HepG2 (cell line): ENCODE measurements at regions not wholly inside any gene's neighbourhood (a gene's known extent, or its start where the extent isn't known, plus 50 kb on each side); places are given as distances from the start of the nearest gene placed in this dataset.
A peak's percentile ranks its signal among the peaks of the same experiment; 100 is the strongest.

Experiments
- ATAC-seq: fragments of 200-7000 bp; cut with Tn5 transposase; 3 replicates; pipeline ENCODE4 v1.9.1; 2020; ENCODE audit warnings: mild to moderate bottlenecking, moderate library complexity
- BruUV-seq: library from RNA; stranded (reverse); fragments of 400-500 nt; replicated peaks from 2 replicates; lab custom pipeline; 2021; lab: Mats Ljungman, UMichigan
- CTCF ChIA-PET: fragments of 300-600 bp; formaldehyde crosslinking; extraction: SDS; loops from one replicate; lab custom pipeline; 2021; ENCODE audit warnings: low total read pairs, inconsistent platforms, low intra/inter-chr PET ratio; lab: Yijun Ruan, JAX
- POLR2A ChIA-PET: fragments of 350-600 bp; sonication (Branson Sonifier 250); formaldehyde crosslinking; loops from one replicate; lab custom pipeline; 2020; ENCODE audit warnings: antibody characterized with exemption, inconsistent platforms; lab: Yijun Ruan, JAX
- DNase-seq: peaks from one replicate; pipeline ENCODE4 v3.0.0-alpha.2; 2015; ENCODE audit warnings: low spot score
- FAIRE-seq: peaks from 3 replicates; lab custom pipeline; 2011; peaks lifted over from hg19 to GRCh38; lab: Jason Lieb, UNC
- H2AFZ ChIP-seq: one replicate; pipeline ENCODE4 v1.6.1; 2011; ENCODE audit warnings: low read length, inconsistent platforms
- H3K27ac ChIP-seq: fragments of 300-600 bp; 3 replicates; pipeline ENCODE4 v1.8.0; 2011; ENCODE audit warnings: mixed run types, mild to moderate bottlenecking, mixed read lengths, low read length, inconsistent platforms; ENCODE audit not compliant: insufficient read depth; ENCODE audit errors: extremely low read length
- H3K27me3 ChIP-seq, 2 experiments: fragments of 200-600 bp in 1 of 2; 2 replicates in 1 of 2; 3 replicates in 1 of 2; pipeline versions ENCODE4 v1.6.0 to v1.8.0; 2011; ENCODE audit warnings: low read length in 2 of 2, mild to moderate bottlenecking in 2 of 2, moderate library complexity in 2 of 2, inconsistent platforms in 1 of 2; ENCODE audit not compliant: insufficient read depth in 2 of 2, control insufficient read depth in 1 of 2
- H3K36me3 ChIP-seq, 2 experiments: fragments of 200-600 bp in 1 of 2; replicated peaks in 1 of 2; 2 replicates in 1 of 2; 3 replicates in 1 of 2; pipeline versions ENCODE4 v1.5.1 to v1.8.0; 2011; ENCODE audit warnings: low read length in 2 of 2, inconsistent platforms in 1 of 2; ENCODE audit not compliant: insufficient read depth in 2 of 2, control insufficient read depth in 1 of 2
- H3K4me1 ChIP-seq: 2 replicates; pipeline ENCODE4 v1.5.1; 2012; ENCODE audit warnings: low read length, inconsistent platforms; ENCODE audit not compliant: insufficient read depth
- H3K4me2 ChIP-seq: 2 replicates; pipeline ENCODE4 v1.6.0; 2011; ENCODE audit warnings: low read depth, low read length, inconsistent platforms
- H3K4me3 ChIP-seq, 3 experiments: fragments of 200-600 bp in 1 of 3; sonication (generic), shearing (Covaris generic) in 1 of 3; replicated peaks in 1 of 3; 2 replicates each; pipeline ENCODE4 v1.5.1; 2011 to 2016; ENCODE audit warnings: low read length in 3 of 3, inconsistent platforms in 2 of 3, low read depth in 2 of 3, mild to moderate bottlenecking in 2 of 3, control low read depth in 1 of 3, mixed read lengths in 1 of 3; ENCODE audit not compliant: insufficient read depth in 1 of 3
- H3K79me2 ChIP-seq: one replicate; pipeline ENCODE4 v1.6.1; 2011; ENCODE audit warnings: low read length, inconsistent platforms; ENCODE audit not compliant: insufficient read depth
- H3K9ac ChIP-seq: 2 replicates; pipeline ENCODE4 v1.6.0; 2011; ENCODE audit warnings: mild to moderate bottlenecking, low read depth, low read length, inconsistent platforms; ENCODE audit not compliant: insufficient read depth
- H3K9me3 ChIP-seq: 2 replicates; pipeline ENCODE4 v1.5.1; 2012; ENCODE audit warnings: mild to moderate bottlenecking, low read length
- H4K20me1 ChIP-seq: 2 replicates; pipeline ENCODE4 v1.6.0; 2011; ENCODE audit warnings: inconsistent platforms, mild to moderate bottlenecking, low read length, moderate library complexity; ENCODE audit not compliant: insufficient read depth
- CREM ChIP-seq, 2 experiments: sonication (generic) in 1 of 2; formaldehyde crosslinking in 1 of 2; IDR thresholded peaks; 2 replicates each; pipeline versions ENCODE4 v1.4.0 to v1.6.1; 2016 to 2020; ENCODE audit warnings: antibody characterized with exemption in 1 of 2, mild to moderate bottlenecking in 1 of 2, missing genetic modification reagents in 1 of 2
- DRAP1 ChIP-seq: IDR thresholded peaks from 2 replicates; pipeline ENCODE4 v1.6.1; 2016; ENCODE audit warnings: missing genetic modification reagents, missing compliant biosample characterization
- HNF1B ChIP-seq: sonication (generic); formaldehyde crosslinking; IDR thresholded peaks from 2 replicates; pipeline ENCODE4 v1.5.1; 2020; ENCODE audit warnings: mild to moderate bottlenecking, moderate library complexity, missing genetic modification reagents
- HOXA3 ChIP-seq: sonication (generic); formaldehyde crosslinking; IDR thresholded peaks from 2 replicates; pipeline ENCODE4 v1.5.0; 2020; ENCODE audit warnings: missing genetic modification reagents
- NFIB ChIP-seq: sonication (generic); formaldehyde crosslinking; IDR thresholded peaks from 2 replicates; pipeline ENCODE4 v1.9.0; 2021; ENCODE audit warnings: missing genetic modification reagents, mild to moderate bottlenecking, borderline replicate concordance
- SIX1 ChIP-seq: sonication (generic); formaldehyde crosslinking; IDR thresholded peaks from 2 replicates; pipeline ENCODE4 v1.4.0; 2020; ENCODE audit warnings: missing genetic modification reagents, borderline replicate concordance
- SIX4 ChIP-seq: sonication (generic); formaldehyde crosslinking; IDR thresholded peaks from 2 replicates; pipeline ENCODE4 v1.4.0; 2020; ENCODE audit warnings: missing genetic modification reagents
- TEAD2 ChIP-seq: sonication (generic); formaldehyde crosslinking; IDR thresholded peaks from 2 replicates; pipeline ENCODE4 v1.9.0; 2021; ENCODE audit warnings: missing genetic modification reagents
- ZNF121 ChIP-seq: sonication (generic); formaldehyde crosslinking; IDR thresholded peaks from 2 replicates; pipeline ENCODE4 v1.5.0; 2020; ENCODE audit warnings: mild to moderate bottlenecking, missing genetic modification reagents
- ZNF18 ChIP-seq: sonication (generic); formaldehyde crosslinking; IDR thresholded peaks from 2 replicates; pipeline ENCODE4 v1.8.0; 2022; ENCODE audit warnings: mild to moderate bottlenecking, missing genetic modification reagents; ENCODE audit not compliant: insufficient replicate concordance
- ZNF512B ChIP-seq: sonication (generic); formaldehyde crosslinking; IDR thresholded peaks from 2 replicates; pipeline ENCODE4 v1.5.1; 2020; ENCODE audit warnings: missing genetic modification reagents, mild to moderate bottlenecking, borderline replicate concordance
- ZNF619 ChIP-seq: sonication (generic); formaldehyde crosslinking; IDR thresholded peaks from 2 replicates; pipeline ENCODE4 v1.4.0; 2020; ENCODE audit warnings: mild to moderate bottlenecking, missing genetic modification reagents
- ZNF792 ChIP-seq: IDR thresholded peaks from 2 replicates; pipeline ENCODE4 v1.6.1; 2016
- WGBS: methylation state at CpG from one replicate; pipeline ENCODE4 v1.1.6; 2017; ENCODE audit warnings: low lambda C conversion rate; 5-methylcytosine and 5-hydroxymethylcytosine counted together
- in situ Hi-C: cut with HindIII; loops from 2 replicates; pipeline ENCODE4 v1.10.0; 2017; ENCODE audit warnings: low pct_unique_long_range_greater_than_20kb; ENCODE audit not compliant: extremely low pct_ligation_motif_present
- intact Hi-C: fragments of 100-400 bp; cut with micrococcal nuclease; formaldehyde crosslinking; loops from one replicate; pipeline ENCODE4 v1.10.0; 2022; ENCODE audit not compliant: unreplicated experiment

GRCh38 chr10:92757066-92757710 lies 67.4 kb downstream of the HHEX start:
- Histone ChIP-seq H3K9me3 (no peaks in the 10 kb centered on the region), H3K27ac (peak overlapping the region; percentile 41), H3K79me2 (no peaks in the 10 kb centered on the region), H3K4me1 (peaks cover 64% of the 10 kb centered on the region), H3K9ac (no peak overlapping the region), H2AFZ (no peak overlapping the region), H3K27me3 (0 out of 5 replicates have a peak, but pooled peaks cover 0 to 2% of the 10 kb centered on the region in 2 experiments), H3K4me2 (peak overlapping the region; percentile 83), H3K36me3 (no peaks in the 10 kb centered on the region), H4K20me1 (no peaks in the 10 kb centered on the region), H3K4me3 (peak overlapping the region; percentile 17 to 60 (median 37); a peak in 5 of 6 replicates)
- peak; percentile 87 for ATAC-seq
- WGBS, result 27% methylated on average over 8 of the region's 8 CpGs
- DNase-seq, result peak; percentile 72
- ChIA-PET CTCF (no interaction called here), POLR2A (interaction anchor here (1.6 kb wide), 1 partner anchor 65 kb away, joined by 3 read pairs; no protein-coding TSS in a partner anchor)
- peak; percentile 70 for FAIRE-seq
- in situ Hi-C loops (no loop called here), intact Hi-C loops (loop anchor here (2.0 kb wide), 2 partner anchors 44 to 68 kb away; partner anchors contain the start of gene HHEX)
- no TSS peak for BruUV-seq
- TF ChIP-seq NFIB (CRISPR knock-in tag), result no peak
- TF ChIP-seq SIX4, result no peak
- 0 out of 2 replicates have a peak, but pooled peaks have one; percentile 39 for TF ChIP-seq HOXA3 (CRISPR knock-in tag)
- 0 out of 2 replicates have a peak, but pooled peaks have one; percentile 43 for TF ChIP-seq HNF1B (CRISPR knock-in tag)
- TF ChIP-seq ZNF792, result 0 out of 2 replicates have a peak, but pooled peaks have one; percentile 36
- TF ChIP-seq DRAP1 (CRISPR knock-in tag), result no peak
- 0 out of 2 replicates have a peak, but pooled peaks have one; percentile 52 for TF ChIP-seq ZNF619
- 0 out of 2 replicates have a peak, but pooled peaks have one; percentile 17 for TF ChIP-seq CREM (IDR thresholded peaks at IDR 0.05)
- no peak for TF ChIP-seq CREM (CRISPR knock-in tag; IDR thresholded peaks at IDR 0.05)
- peak; percentile 71; the same call in 1 of the 2 replicates for TF ChIP-seq SIX1 (CRISPR knock-in tag)
- TF ChIP-seq ZNF121 (CRISPR knock-in tag), result peak; percentile 10; the same call in 1 of the 2 replicates
- no peak for TF ChIP-seq ZNF18 (CRISPR knock-in tag)
- TF ChIP-seq ZNF512B, result peak; percentile 41; the same call in 1 of the 2 replicates
- no peak for TF ChIP-seq TEAD2 (CRISPR knock-in tag)
